H9 (cell line): ENCODE measurements at regions not wholly inside any gene's neighbourhood (a gene's known extent, or its start where the extent isn't known, plus 50 kb on each side); places are given as distances from the start of the nearest gene placed in this dataset.
"Not testable (repeated sequence)": the region's sequence is repeated elsewhere in the genome, so short reads cannot be mapped to it uniquely, and the experiment has no call there.

Experiments
- DNase-seq: peaks from one replicate; pipeline ENCODE4 v3.0.0-alpha.2; 2017
- H2AFZ ChIP-seq: one replicate; pipeline ENCODE4 v1.6.1; 2013; ENCODE audit warnings: mild to moderate bottlenecking, low read length, control low read depth, moderate library complexity
- H2AK5ac ChIP-seq: 2 replicates; pipeline ENCODE4 v1.6.1; 2013; ENCODE audit warnings: low read length, control low read depth, mixed read lengths; ENCODE audit not compliant: insufficient read length
- H2BK120ac ChIP-seq: one replicate; pipeline ENCODE4 v1.6.1; 2013; ENCODE audit warnings: low read depth, mild to moderate bottlenecking, low read length, control low read depth, inconsistent platforms; ENCODE audit not compliant: poor library complexity, severe bottlenecking
- H2BK12ac ChIP-seq: 2 replicates; pipeline ENCODE4 v1.6.1; 2013; ENCODE audit warnings: low read length, control low read depth, mixed read lengths, low read depth; ENCODE audit not compliant: insufficient read length
- H2BK15ac ChIP-seq: 2 replicates; pipeline ENCODE4 v1.6.1; 2013; ENCODE audit warnings: low read depth, low read length, control low read depth
- H2BK20ac ChIP-seq: one replicate; pipeline ENCODE4 v1.6.1; 2013; ENCODE audit warnings: low read depth, mild to moderate bottlenecking, low read length, control low read depth, inconsistent platforms; ENCODE audit not compliant: poor library complexity, severe bottlenecking
- H2BK5ac ChIP-seq: 2 replicates; pipeline ENCODE4 v1.6.1; 2013; ENCODE audit warnings: low read length, control low read depth, mixed read lengths; ENCODE audit not compliant: insufficient read length
- H3K14ac ChIP-seq: 2 replicates; pipeline ENCODE4 v1.6.1; 2013; ENCODE audit warnings: low read length, control low read depth; ENCODE audit not compliant: insufficient read depth
- H3K18ac ChIP-seq: 2 replicates; pipeline ENCODE4 v1.6.1; 2013; ENCODE audit warnings: low read depth, mild to moderate bottlenecking, mixed read lengths, low read length, control low read depth; ENCODE audit not compliant: insufficient read length
- H3K23ac ChIP-seq: 2 replicates; pipeline ENCODE4 v1.6.1; 2013; ENCODE audit warnings: low read length, control low read depth, mixed read lengths, low read depth; ENCODE audit not compliant: insufficient read length
- H3K23me2 ChIP-seq: 2 replicates; pipeline ENCODE4 v1.6.1; 2013; ENCODE audit warnings: low read depth, mild to moderate bottlenecking, mixed read lengths, low read length, control low read depth; ENCODE audit not compliant: insufficient read length, poor library complexity, severe bottlenecking
- H3K27ac ChIP-seq: 2 replicates; pipeline ENCODE4 v1.5.1; 2013; ENCODE audit warnings: low read length, control low read depth, mixed read lengths, low read depth; ENCODE audit not compliant: insufficient read length
- H3K27me3 ChIP-seq: 2 replicates; pipeline ENCODE4 v1.6.1; 2013; ENCODE audit warnings: low read length, control low read depth, inconsistent platforms; ENCODE audit not compliant: insufficient read depth
- H3K4ac ChIP-seq: 2 replicates; pipeline ENCODE4 v1.6.1; 2013; ENCODE audit warnings: low read depth, mild to moderate bottlenecking, control low read depth, inconsistent platforms, low read length, moderate library complexity
- H3K4me1 ChIP-seq: 2 replicates; pipeline ENCODE4 v1.6.1; 2013; ENCODE audit warnings: low read length, control low read depth, inconsistent platforms; ENCODE audit not compliant: insufficient read depth
- H3K4me2 ChIP-seq: 2 replicates; pipeline ENCODE4 v1.6.1; 2013; ENCODE audit warnings: low read length, control low read depth, mixed read lengths; ENCODE audit not compliant: insufficient read length, insufficient read depth
- H3K56ac ChIP-seq: 2 replicates; pipeline ENCODE4 v1.6.1; 2013; ENCODE audit warnings: low read depth, mild to moderate bottlenecking, mixed read lengths, low read length, control low read depth; ENCODE audit not compliant: insufficient read length
- H3K79me1 ChIP-seq: 2 replicates; pipeline ENCODE4 v1.6.1; 2013; ENCODE audit warnings: low read depth, mild to moderate bottlenecking, moderate library complexity, low read length, control low read depth, inconsistent platforms; ENCODE audit not compliant: insufficient read depth, poor library complexity, severe bottlenecking
- H3K79me2 ChIP-seq: 2 replicates; pipeline ENCODE4 v1.6.1; 2013; ENCODE audit warnings: low read length, control low read depth, inconsistent platforms; ENCODE audit not compliant: insufficient read depth
- H3K9ac ChIP-seq: 2 replicates; pipeline ENCODE4 v1.6.1; 2013; ENCODE audit warnings: low read length, control low read depth, mixed read lengths; ENCODE audit not compliant: insufficient read length; ENCODE audit errors: extremely low read depth
- H3K9me3 ChIP-seq: one replicate; pipeline ENCODE4 v1.6.1; 2013; ENCODE audit warnings: low read depth, low read length, inconsistent platforms; ENCODE audit not compliant: control insufficient read depth
- H3T11ph ChIP-seq: one replicate; pipeline ENCODE4 v1.6.1; 2013; ENCODE audit warnings: mild to moderate bottlenecking, low read length, control low read depth, inconsistent platforms
- H4K20me1 ChIP-seq: one replicate; pipeline ENCODE4 v1.6.1; 2013; ENCODE audit not compliant: control insufficient read depth, insufficient read length, insufficient read depth
- H4K5ac ChIP-seq: 2 replicates; pipeline ENCODE4 v1.6.1; 2013; ENCODE audit warnings: low read depth, mild to moderate bottlenecking, mixed read lengths, low read length, control low read depth; ENCODE audit not compliant: insufficient read length
- H4K8ac ChIP-seq: replicated peaks from 2 replicates; pipeline ENCODE4 v1.6.1; 2013; ENCODE audit warnings: low read length, control low read depth, mixed read lengths, low read depth; ENCODE audit not compliant: insufficient read length
- H4K91ac ChIP-seq: 2 replicates; pipeline ENCODE4 v1.6.1; 2013; ENCODE audit warnings: low read depth, mild to moderate bottlenecking, moderate library complexity, mixed read lengths, low read length, control low read depth; ENCODE audit not compliant: insufficient read length
- H3K27ac Mint-ChIP-seq, 3 experiments: 2 replicates in 2 of 3; 3 replicates in 1 of 3; pipeline ENCODE4 v1.8.0; 2020 to 2021; ENCODE audit warnings: mixed read lengths in 3 of 3, mild to moderate bottlenecking in 1 of 3, moderate library complexity in 1 of 3
- H3K27me3 Mint-ChIP-seq: 2 replicates; pipeline ENCODE4 v1.8.0; 2021; ENCODE audit warnings: low read depth, mild to moderate bottlenecking, moderate library complexity, mixed read lengths
- H3K36me3 Mint-ChIP-seq, 3 experiments: 2 replicates in 2 of 3; 3 replicates in 1 of 3; pipeline ENCODE4 v1.8.0; 2020 to 2021; ENCODE audit warnings: low read depth in 3 of 3, mixed read lengths in 3 of 3; ENCODE audit not compliant: insufficient read depth in 1 of 3
- H3K4me1 Mint-ChIP-seq, 2 experiments: 2 replicates each; pipeline ENCODE4 v1.8.0; 2020; ENCODE audit warnings: mixed read lengths in 2 of 2
- H3K4me3 Mint-ChIP-seq, 2 experiments: 2 replicates in 1 of 2; 3 replicates in 1 of 2; pipeline ENCODE4 v1.8.0; 2020 to 2021; ENCODE audit warnings: mild to moderate bottlenecking in 2 of 2, mixed read lengths in 2 of 2, moderate library complexity in 1 of 2
- H3K9me3 Mint-ChIP-seq, 2 experiments: 2 replicates in 1 of 2; 3 replicates in 1 of 2; pipeline ENCODE4 v1.8.0; 2020; ENCODE audit warnings: mild to moderate bottlenecking in 2 of 2, mixed read lengths in 2 of 2, moderate library complexity in 1 of 2
- CTCF ChIP-seq: fragments of 200-600 bp; sonication (generic); conservative IDR thresholded peaks from 3 replicates; pipeline ENCODE4 v1.8.0; 2021; ENCODE audit warnings: antibody characterized with exemption, mild to moderate bottlenecking
- WGBS: extraction: QIAGEN DNeasy Blood & Tissue Kit; methylation state at CpG from one replicate; pipeline ENCODE4 v1.1.7; 2013; ENCODE audit warnings: missing lambda C conversion rate, low lambda C conversion rate, mixed read lengths; ENCODE audit not compliant: insufficient read length; ENCODE audit errors: extremely low coverage; 5-methylcytosine and 5-hydroxymethylcytosine counted together

GRCh38 chr4:1548827-1549637 is 135.1 kb downstream of the FAM53A start:
- H2BK15ac ChIP-seq, H3K56ac ChIP-seq, H3K18ac ChIP-seq, H3T11ph ChIP-seq, H3K4me2 ChIP-seq, H3K36me3 Mint-ChIP-seq, H3K14ac ChIP-seq, H3K4me1 Mint-ChIP-seq, H2BK20ac ChIP-seq, H3K79me1 ChIP-seq, H2BK5ac ChIP-seq, H3K79me2 ChIP-seq, H3K9ac ChIP-seq, H3K27me3 ChIP-seq, H4K20me1 ChIP-seq, H3K27ac Mint-ChIP-seq, H2AK5ac ChIP-seq, H4K91ac ChIP-seq, H3K23ac ChIP-seq, H3K4me1 ChIP-seq, H3K4ac ChIP-seq, H4K8ac ChIP-seq, H3K4me3 Mint-ChIP-seq, H4K5ac ChIP-seq, H3K9me3 ChIP-seq, H3K9me3 Mint-ChIP-seq, H3K27ac ChIP-seq, H2BK120ac ChIP-seq, H2BK12ac ChIP-seq, H3K23me2 ChIP-seq, H2AFZ ChIP-seq: not testable (repeated sequence)
- WGBS: no CpG with 5 or more reads among the region's 33 CpGs
- H3K27me3 Mint-ChIP-seq: peaks cover 18% of the 10 kb centered on the region
- peak; percentile 95 for TF ChIP-seq CTCF
- peak; percentile 82 for DNase-seq
